ENCODE measurements at regions not wholly inside any gene's neighbourhood (a gene's known extent, or its start where the extent isn't known, plus 50 kb on each side); places are given as distances from the start of the nearest gene placed in this dataset.

DNA sequence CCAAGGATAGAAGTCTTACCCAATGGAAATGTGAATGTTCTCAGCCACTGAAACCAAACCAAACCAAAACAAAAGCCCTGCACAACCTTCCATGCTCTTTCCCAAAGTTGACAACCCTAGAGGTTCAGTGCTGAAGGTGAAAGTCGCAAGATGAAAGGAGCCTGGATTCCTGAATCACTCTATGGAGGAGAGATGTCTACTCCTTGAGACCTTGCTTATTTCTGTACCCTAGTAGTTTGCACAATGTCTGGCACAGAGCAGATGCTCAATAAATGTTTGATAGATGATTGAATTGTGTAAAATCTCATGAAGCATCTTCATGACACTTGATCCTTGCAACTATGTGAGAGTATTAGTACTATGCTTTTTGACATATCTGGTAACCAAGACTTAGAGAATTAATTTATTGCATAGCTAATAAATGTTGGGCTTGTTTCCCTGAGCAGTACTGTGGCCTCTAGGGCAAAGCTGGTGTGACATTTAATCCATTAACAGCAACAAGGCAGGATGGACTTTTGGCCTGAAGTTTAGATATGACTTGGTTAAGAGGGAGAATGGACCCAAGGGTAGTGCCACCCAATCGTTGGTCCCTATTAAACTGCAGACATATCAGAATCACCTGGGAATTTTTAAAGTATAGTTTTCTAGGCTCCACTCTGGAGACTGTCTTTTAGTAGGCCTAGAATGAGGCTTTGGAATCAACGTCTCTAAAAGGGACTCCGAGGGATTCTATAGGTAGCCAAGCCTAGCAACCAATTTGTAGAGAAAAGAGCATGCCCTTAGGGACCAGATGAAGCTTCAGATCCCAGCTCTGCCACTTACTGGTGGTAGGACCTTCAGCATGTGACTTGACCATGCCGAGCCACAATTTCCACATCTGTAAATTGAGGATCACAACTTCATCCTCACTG lies 145.9 kb downstream of the DDX1 start:
- no peaks in the 10 kb centered on the region for H3K9me3 ChIP-seq (ENCODE audit: insufficient read depth in 2 of 2, low read depth in 1 of 2, low read length in 1 of 2)
- no peak for TF ChIP-seq TAF7 (optimal IDR thresholded peaks at IDR 0.05; ENCODE audit: borderline replicate concordance, low read depth, low read length)
- TF ChIP-seq SP2 (IDR thresholded peaks at IDR 0.05; ENCODE audit: low read length): no peak
- no peak for TF ChIP-seq YY1 (IDR thresholded peaks at IDR 0.05; ENCODE audit: low read depth, low read length)
- TF ChIP-seq KDM5A (IDR thresholded peaks at IDR 0.05; ENCODE audit: low read length): no peak
- no peak for TF ChIP-seq EZH2 (IDR thresholded peaks at IDR 0.05; ENCODE audit: low read depth, low read length, severe bottlenecking)
- TF ChIP-seq, protein P1, sequence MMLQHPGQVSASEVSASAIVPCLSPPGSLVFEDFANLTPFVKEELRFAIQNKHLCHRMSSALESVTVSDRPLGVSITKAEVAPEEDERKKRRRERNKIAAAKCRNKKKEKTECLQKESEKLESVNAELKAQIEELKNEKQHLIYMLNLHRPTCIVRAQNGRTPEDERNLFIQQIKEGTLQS (IDR thresholded peaks at IDR 0.05; ENCODE audit: insufficient read depth, low read depth, low read length): no peak
- no peak for TF ChIP-seq TEAD4 (IDR thresholded peaks at IDR 0.05; ENCODE audit: low read depth, low read length)
- TF ChIP-seq EGR1 (IDR thresholded peaks at IDR 0.05; ENCODE audit: borderline replicate concordance, low read depth, low read length): no peak
- TF ChIP-seq, protein P2, sequence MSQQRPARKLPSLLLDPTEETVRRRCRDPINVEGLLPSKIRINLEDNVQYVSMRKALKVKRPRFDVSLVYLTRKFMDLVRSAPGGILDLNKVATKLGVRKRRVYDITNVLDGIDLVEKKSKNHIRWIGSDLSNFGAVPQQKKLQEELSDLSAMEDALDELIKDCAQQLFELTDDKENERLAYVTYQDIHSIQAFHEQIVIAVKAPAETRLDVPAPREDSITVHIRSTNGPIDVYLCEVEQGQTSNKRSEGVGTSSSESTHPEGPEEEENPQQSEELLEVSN (IDR thresholded peaks at IDR 0.05): no peak
- no peak for TF ChIP-seq RBBP5 (IDR thresholded peaks at IDR 0.05; ENCODE audit: borderline replicate concordance, low read depth, low read length)
- TF ChIP-seq CHD1 (IDR thresholded peaks at IDR 0.05; ENCODE audit: low read depth, low read length): no peak
- no peak for TF ChIP-seq CEBPB (IDR thresholded peaks at IDR 0.05; ENCODE audit: low read depth, low read length)

More for the DNA sequence above, 145.9 kb downstream of the DDX1 start:
- Histone ChIP-seq H3K18ac (ENCODE audit: extremely low read depth, low read length) (no peak overlapping the region), H3K23ac (ENCODE audit: insufficient read length) (no peak overlapping the region), H3K23me2 (ENCODE audit: low read depth, low read length) (0 out of 2 replicates have a peak, but pooled peaks cover 2% of the 10 kb centered on the region), H3K4me1 (replicated peaks in 1 of 4; ENCODE audit: control insufficient read depth in 3 of 4, insufficient read depth in 4 of 4, low read length in 3 of 4) (peaks cover 0 to 4% (median 0%) of the 10 kb centered on the region in 4 experiments; a peak in 1 of 7 replicates), H3K56ac (replicated peaks; ENCODE audit: insufficient read length, low read depth, low read length) (no peak overlapping the region), H3K4me3 (ENCODE audit: extremely low read depth in 1 of 4, insufficient read depth in 2 of 4, low read depth in 3 of 4, low read length in 4 of 4) (no peak overlapping the region), H3K79me2 (ENCODE audit: control insufficient read depth in 1 of 2, insufficient read depth in 2 of 2, low read length in 2 of 2) (no peaks in the 10 kb centered on the region), H2BK12ac (ENCODE audit: low read depth, low read length) (no peak overlapping the region), H3K14ac (ENCODE audit: insufficient read length) (no peak overlapping the region), H2BK15ac (ENCODE audit: low read length) (no peak overlapping the region), H2AFZ (ENCODE audit: low read length) (no peak overlapping the region), H2AK5ac (ENCODE audit: low read depth, low read length) (no peak overlapping the region), H3K27ac (ENCODE audit: low read depth, low read length) (no peak overlapping the region), H2BK5ac (ENCODE audit: low read depth, low read length) (no peak overlapping the region), H2BK20ac (ENCODE audit: low read length) (no peak overlapping the region), H3K36me3 (ENCODE audit: control insufficient read depth in 2 of 4, insufficient read depth in 4 of 4, low read length in 3 of 4) (no peaks in the 10 kb centered on the region), H3K9ac (replicated peaks in 1 of 4; ENCODE audit: extremely low read depth in 1 of 4, low read depth in 3 of 4, low read length in 3 of 4) (no peak overlapping the region), H4K8ac (ENCODE audit: extremely low read depth, insufficient read depth, low read length) (no peak overlapping the region), H2BK120ac (replicated peaks; ENCODE audit: low read depth, low read length) (no peak overlapping the region), H4K91ac (replicated peaks; ENCODE audit: insufficient read length, low read length) (no peak overlapping the region), H3K4ac (replicated peaks; ENCODE audit: insufficient read length, low read depth, low read length) (no peak overlapping the region), H4K20me1 (replicated peaks in 1 of 2; ENCODE audit: control insufficient read depth in 1 of 2, insufficient read depth in 2 of 2, low read length in 2 of 2) (no peaks in the 10 kb centered on the region), H4K5ac (ENCODE audit: insufficient read length, low read depth, low read length) (no peak overlapping the region), H3K4me2 (ENCODE audit: insufficient read depth in 1 of 2, low read depth in 2 of 2, low read length in 2 of 2) (no peak overlapping the region), H3K27me3 (replicated peaks in 1 of 4; ENCODE audit: control insufficient read depth in 3 of 4, extremely low read depth in 1 of 4, insufficient read depth in 3 of 4, low read length in 3 of 4) (no peaks in the 10 kb centered on the region), H3K79me1 (ENCODE audit: low read depth, low read length) (no peaks in the 10 kb centered on the region)
- FAIRE-seq (no peak), DNase-seq (ENCODE audit: low read depth in 1 of 2, low spot score in 2 of 2) (no peak)
- WGBS, 2 experiments (ENCODE audit: extremely low coverage in 1 of 2, insufficient coverage in 1 of 2, insufficient read length in 1 of 2, insufficient replicate concordance in 2 of 2, low coverage in 1 of 2, low lambda C conversion rate in 2 of 2, missing lambda C conversion rate in 1 of 2): 93% methylated on average over 5 of the region's 5 CpGs; no CpG with 5 or more reads in 1 of the 2 experiments
- ChIA-PET CTCF (ENCODE audit: partially characterized antibody) (interaction anchor here (5.0 kb wide), 1 partner anchor 11 kb away, joined by 29 read pairs; no protein-coding TSS in a partner anchor), POLR2A (ENCODE audit: partially characterized antibody) (interaction anchor here (1.1 kb wide), 1 partner anchor 10 kb away, joined by 3 read pairs; no protein-coding TSS in a partner anchor)
